ENCODE measurements at regions not wholly inside any gene's neighbourhood (a gene's known extent, or its start where the extent isn't known, plus 50 kb on each side); places are given as distances from the start of the nearest gene placed in this dataset.
A peak's percentile ranks its signal among the peaks of the same experiment; 100 is the strongest.

GRCh38 chr2:18663861-18664260 lies 74.5 kb upstream of the NT5C1B start:
- no peak for DNase-seq (ENCODE audit: low read depth, low spot score)
- ChIA-PET CTCF (interaction anchor here (0.6 to 1.1 kb wide), 3 partner anchors 9 to 1255 kb away, joined by 3 to 6 read pairs (median 5); no protein-coding TSS in a partner anchor), POLR2A (interaction anchor here (0.7 kb wide), 1 partner anchor 145 kb away, joined by 12 read pairs; no protein-coding TSS in a partner anchor)

GRCh38 chr2:18662689-18663088 lies 73.3 kb upstream of the NT5C1B start:
- DNase-seq (ENCODE audit: low read depth, low spot score) = no peak
- CTCF ChIA-PET = interaction anchor here (0.6 to 1.1 kb wide), 6 partner anchors 20 to 961 kb away, joined by 3 to 6 read pairs (median 4); no protein-coding TSS in a partner anchor
- POLR2A ChIA-PET = no interaction called here

More at GRCh38 chr2:18663861-18664260, 74.5 kb upstream of the NT5C1B start:
- TF ChIP-seq CTCF (IDR thresholded peaks at IDR 0.05; ENCODE audit: low read depth, low read length) = no peak
- Histone ChIP-seq H3K27me3 (ENCODE audit: control insufficient read depth, insufficient read depth, low read length) (no peaks in the 10 kb centered on the region), H3K4me3 (ENCODE audit: low read depth, low read length) (no peak overlapping the region), H3K27ac (ENCODE audit: low read depth, low read length) (no peak overlapping the region), H3K9me3 (ENCODE audit: control insufficient read depth, insufficient read depth, low read length) (no peaks in the 10 kb centered on the region)

GRCh38 chr2:18659915-18660314 lies 70.5 kb upstream of the NT5C1B start:
- no peak for DNase-seq (ENCODE audit: low read depth, low spot score)
- ChIA-PET POLR2A (no interaction called here), CTCF (no interaction called here)
- no peak overlapping the region for H3K4me3 ChIP-seq (ENCODE audit: low read depth, low read length)
- H3K27ac ChIP-seq (ENCODE audit: low read depth, low read length) = no peak overlapping the region
- TF ChIP-seq CTCF (IDR thresholded peaks at IDR 0.05; ENCODE audit: low read depth, low read length) = no peak
- H3K9me3 ChIP-seq (ENCODE audit: control insufficient read depth, insufficient read depth, low read length) = no peaks in the 10 kb centered on the region
- H3K27me3 ChIP-seq (ENCODE audit: control insufficient read depth, insufficient read depth, low read length) = no peaks in the 10 kb centered on the region

More at GRCh38 chr2:18662689-18663088, 73.3 kb upstream of the NT5C1B start:
- no peaks in the 10 kb centered on the region for H3K9me3 ChIP-seq (ENCODE audit: control insufficient read depth, insufficient read depth, low read length)
- no peak overlapping the region for H3K27ac ChIP-seq (ENCODE audit: low read depth, low read length)
- H3K4me3 ChIP-seq (ENCODE audit: low read depth, low read length) = no peak overlapping the region
- TF ChIP-seq CTCF (IDR thresholded peaks at IDR 0.05; ENCODE audit: low read depth, low read length) = no peak
- no peaks in the 10 kb centered on the region for H3K27me3 ChIP-seq (ENCODE audit: control insufficient read depth, insufficient read depth, low read length)

- no peak for DNase-seq (ENCODE audit: low read depth, low spot score)
- H3K4me3 ChIP-seq (ENCODE audit: low read depth, low read length) = no peak overlapping the region
- H3K9me3 ChIP-seq (ENCODE audit: control insufficient read depth, insufficient read depth, low read length) = no peaks in the 10 kb centered on the region
- no peaks in the 10 kb centered on the region for H3K27me3 ChIP-seq (ENCODE audit: control insufficient read depth, insufficient read depth, low read length)
- ChIA-PET POLR2A (no interaction called here), CTCF (no interaction called here)
- no peak overlapping the region for H3K27ac ChIP-seq (ENCODE audit: low read depth, low read length)
- no peak for TF ChIP-seq CTCF (IDR thresholded peaks at IDR 0.05; ENCODE audit: low read depth, low read length)
Observed at GRCh38 chr2:18656048-18656447, 66.7 kb upstream of the NT5C1B start.

GRCh38 chr2:18651842-18652774 lies 62.7 kb upstream of the NT5C1B start:
- DNase-seq (ENCODE audit: low read depth, low spot score) = peak; percentile 27
- TF ChIP-seq CTCF (IDR thresholded peaks at IDR 0.05; ENCODE audit: low read depth, low read length) = no peak
- Histone ChIP-seq H3K4me3 (ENCODE audit: low read depth, low read length) (no peak overlapping the region), H3K9me3 (ENCODE audit: control insufficient read depth, insufficient read depth, low read length) (no peaks in the 10 kb centered on the region), H3K27ac (ENCODE audit: low read depth, low read length) (no peak overlapping the region), H3K27me3 (ENCODE audit: control insufficient read depth, insufficient read depth, low read length) (no peaks in the 10 kb centered on the region)
- POLR2A ChIA-PET = interaction anchor here (1.3 kb wide), 2 partner anchors 88 to 90 kb away, joined by 4 to 5 read pairs; no protein-coding TSS in a partner anchor
- CTCF ChIA-PET = no interaction called here
